H1 (cell line): ENCODE measurements at regions not wholly inside any gene's neighbourhood (a gene's known extent, or its start where the extent isn't known, plus 50 kb on each side); places are given as distances from the start of the nearest gene placed in this dataset.

Source experiments
- CTCF ChIA-PET: fragments of 300-600 bp; sonication (Branson Sonifier 250); formaldehyde crosslinking; loops from one replicate; lab custom pipeline; 2021; ENCODE audit not compliant: partially characterized antibody; lab: Charles Lee
- POLR2A ChIA-PET: fragments of 300-600 bp; sonication (Branson Sonifier 250); formaldehyde crosslinking; loops from one replicate; lab custom pipeline; 2021; ENCODE audit warnings: inconsistent platforms; ENCODE audit not compliant: partially characterized antibody; lab: Charles Lee
- DNase-seq, 2 experiments: peaks; one replicate each; pipeline versions ENCODE4 v3.0.0 to v3.0.0-alpha.2; 2010 to 2022; ENCODE audit warnings: low spot score in 2 of 2, low read depth in 1 of 2, mixed read lengths in 1 of 2
- FAIRE-seq: peaks from 2 replicates; lab custom pipeline; 2011; peaks lifted over from hg19 to GRCh38; lab: Jason Lieb, UNC
- H2AFZ ChIP-seq: 2 replicates; pipeline ENCODE4 v1.8.1; 2012; ENCODE audit warnings: low read length, inconsistent platforms
- H2AK5ac ChIP-seq: 2 replicates; pipeline ENCODE4 v1.6.1; 2013; ENCODE audit warnings: low read depth, low read length
- H2BK120ac ChIP-seq: replicated peaks from 2 replicates; pipeline ENCODE3; 2013; ENCODE audit warnings: low read depth, low read length, inconsistent platforms
- H2BK12ac ChIP-seq: 2 replicates; pipeline ENCODE4 v1.6.1; 2013; ENCODE audit warnings: low read depth, low read length
- H2BK15ac ChIP-seq: 2 replicates; pipeline ENCODE4 v1.6.1; 2013; ENCODE audit warnings: low read length
- H2BK20ac ChIP-seq: 2 replicates; pipeline ENCODE4 v1.6.1; 2013; ENCODE audit warnings: low read length
- H2BK5ac ChIP-seq: 2 replicates; pipeline ENCODE4 v1.6.1; 2013; ENCODE audit warnings: low read depth, low read length
- H3K14ac ChIP-seq: 2 replicates; pipeline ENCODE4 v1.6.1; 2013; ENCODE audit warnings: inconsistent platforms; ENCODE audit not compliant: insufficient read length
- H3K18ac ChIP-seq: 2 replicates; pipeline ENCODE4 v1.6.1; 2013; ENCODE audit warnings: low read length; ENCODE audit errors: extremely low read depth
- H3K23ac ChIP-seq: 2 replicates; pipeline ENCODE4 v1.6.1; 2013; ENCODE audit warnings: inconsistent platforms; ENCODE audit not compliant: insufficient read length
- H3K23me2 ChIP-seq: 2 replicates; pipeline ENCODE4 v1.6.1; 2013; ENCODE audit warnings: low read depth, low read length
- H3K27ac ChIP-seq: 2 replicates; pipeline ENCODE4 v1.6.1; 2011; ENCODE audit warnings: low read depth, low read length, inconsistent platforms
- H3K27me3 ChIP-seq, 4 experiments: replicated peaks in 1 of 4; 1 replicate in 1 of 4; 2 replicates in 3 of 4; pipeline versions ENCODE4 v1.6.1 to v1.8.1; 2011 to 2013; ENCODE audit warnings: low read length in 3 of 4, mild to moderate bottlenecking in 3 of 4, inconsistent platforms in 2 of 4, mixed read lengths in 2 of 4, moderate library complexity in 1 of 4; ENCODE audit not compliant: control insufficient read depth in 3 of 4, insufficient read depth in 3 of 4; ENCODE audit errors: extremely low read depth in 1 of 4
- H3K36me3 ChIP-seq, 4 experiments: 2 replicates each; pipeline versions ENCODE4 v1.6.1 to v1.8.1; 2011 to 2013; ENCODE audit warnings: mild to moderate bottlenecking in 4 of 4, low read length in 3 of 4, moderate library complexity in 2 of 4, control low read depth in 1 of 4, inconsistent platforms in 1 of 4; ENCODE audit not compliant: insufficient read depth in 4 of 4, control insufficient read depth in 2 of 4
- H3K4ac ChIP-seq: replicated peaks from 2 replicates; pipeline ENCODE3; 2013; ENCODE audit warnings: low read length, low read depth, mixed read lengths, inconsistent platforms; ENCODE audit not compliant: insufficient read length
- H3K4me1 ChIP-seq, 4 experiments: replicated peaks in 1 of 4; 1 replicate in 1 of 4; 2 replicates in 3 of 4; pipeline versions ENCODE4 v1.6.1 to v1.8.1; 2011 to 2013; ENCODE audit warnings: low read length in 3 of 4, inconsistent platforms in 2 of 4, mixed read lengths in 1 of 4; ENCODE audit not compliant: insufficient read depth in 4 of 4, control insufficient read depth in 3 of 4
- H3K4me2 ChIP-seq, 2 experiments: 2 replicates each; pipeline versions ENCODE4 v1.6.1 to v1.8.1; 2011 to 2013; ENCODE audit warnings: low read depth in 2 of 2, low read length in 2 of 2, control low read depth in 1 of 2, inconsistent platforms in 1 of 2, mild to moderate bottlenecking in 1 of 2; ENCODE audit not compliant: insufficient read depth in 1 of 2
- H3K4me3 ChIP-seq, 4 experiments: fragments of 200-600, 300-600 bp in 1 of 4; sonication (generic), shearing (Covaris generic), sonication (Bioruptor Twin) in 1 of 4; 2 replicates each; pipeline versions ENCODE4 v1.5.1 to v1.8.1; 2011 to 2016; ENCODE audit warnings: low read length in 4 of 4, low read depth in 3 of 4, control low read depth in 2 of 4, inconsistent platforms in 2 of 4, mild to moderate bottlenecking in 2 of 4, mixed read lengths in 1 of 4, moderate library complexity in 1 of 4; ENCODE audit not compliant: insufficient read depth in 2 of 4; ENCODE audit errors: extremely low read depth in 1 of 4
- H3K56ac ChIP-seq: replicated peaks from 2 replicates; pipeline ENCODE3; 2013; ENCODE audit warnings: low read depth, mild to moderate bottlenecking, mixed read lengths, low read length, inconsistent platforms; ENCODE audit not compliant: insufficient read length
- H3K79me1 ChIP-seq: 2 replicates; pipeline ENCODE4 v1.6.1; 2013; ENCODE audit warnings: low read depth, low read length, control low read depth
- H3K79me2 ChIP-seq, 2 experiments: 2 replicates each; pipeline versions ENCODE4 v1.6.1 to v1.8.1; 2012 to 2013; ENCODE audit warnings: low read length in 2 of 2, mild to moderate bottlenecking in 2 of 2, inconsistent platforms in 1 of 2; ENCODE audit not compliant: insufficient read depth in 2 of 2, control insufficient read depth in 1 of 2
- H3K9ac ChIP-seq, 4 experiments: replicated peaks in 1 of 4; 1 replicate in 1 of 4; 2 replicates in 3 of 4; pipeline versions ENCODE4 v1.6.1 to v1.8.1; 2011 to 2013; ENCODE audit warnings: low read depth in 3 of 4, low read length in 3 of 4, control low read depth in 2 of 4, mild to moderate bottlenecking in 2 of 4, moderate library complexity in 2 of 4, inconsistent platforms in 1 of 4; ENCODE audit errors: extremely low read depth in 1 of 4
- H3K9me3 ChIP-seq, 2 experiments: 2 replicates each; pipeline versions ENCODE4 v1.6.1 to v1.8.1; 2012 to 2013; ENCODE audit warnings: mild to moderate bottlenecking in 2 of 2, moderate library complexity in 2 of 2, control low read depth in 1 of 2, inconsistent platforms in 1 of 2, low read depth in 1 of 2, low read length in 1 of 2, mixed read lengths in 1 of 2; ENCODE audit not compliant: insufficient read depth in 2 of 2
- H4K20me1 ChIP-seq, 2 experiments: replicated peaks in 1 of 2; 2 replicates each; pipeline versions ENCODE3 to v1.8.1; 2011 to 2013; ENCODE audit warnings: inconsistent platforms in 2 of 2, low read length in 2 of 2, mild to moderate bottlenecking in 1 of 2; ENCODE audit not compliant: insufficient read depth in 2 of 2, control insufficient read depth in 1 of 2
- H4K5ac ChIP-seq: 2 replicates; pipeline ENCODE4 v1.6.1; 2013; ENCODE audit warnings: low read length, low read depth, mixed read lengths, inconsistent platforms; ENCODE audit not compliant: insufficient read length
- H4K8ac ChIP-seq: 2 replicates; pipeline ENCODE4 v1.8.0; 2013; ENCODE audit warnings: mild to moderate bottlenecking, moderate library complexity, low read length, inconsistent platforms; ENCODE audit not compliant: insufficient read depth; ENCODE audit errors: extremely low read depth
- H4K91ac ChIP-seq: replicated peaks from 2 replicates; pipeline ENCODE3; 2013; ENCODE audit warnings: low read length, mixed read lengths, inconsistent platforms; ENCODE audit not compliant: insufficient read length
- ASH2L ChIP-seq: fragments of 200-600, 300-600 bp; sonication (generic); IDR thresholded peaks from one replicate; pipeline ENCODE4 v1.7.1; 2017; ENCODE audit warnings: low read length
- BCL11A ChIP-seq, 2 experiments: IDR thresholded peaks; one replicate each; pipeline ENCODE4 v1.6.1; 2011; ENCODE audit warnings: low read depth in 2 of 2, low read length in 2 of 2, mild to moderate bottlenecking in 2 of 2
- CHD2 ChIP-seq: IDR thresholded peaks from 2 replicates; pipeline ENCODE4 v1.6.1; 2012; ENCODE audit warnings: low read length, improper control_type of control experiment
- GTF2F1 ChIP-seq: IDR thresholded peaks from 2 replicates; pipeline ENCODE4 v1.6.1; 2012; ENCODE audit warnings: low read depth, low read length, improper control_type of control experiment, borderline replicate concordance
- MAFK ChIP-seq: IDR thresholded peaks from 2 replicates; pipeline ENCODE4 v1.6.1; 2012; ENCODE audit warnings: low read depth, mild to moderate bottlenecking, improper control_type of control experiment, low read length
- RAD21 ChIP-seq, 2 experiments: IDR thresholded peaks in 1 of 2; conservative IDR thresholded peaks in 1 of 2; 2 replicates each; pipeline ENCODE4 v1.6.1; 2011; ENCODE audit warnings: low read depth in 2 of 2, low read length in 2 of 2, improper control_type of control experiment in 1 of 2, inconsistent platforms in 1 of 2, mild to moderate bottlenecking in 1 of 2, moderate library complexity in 1 of 2
- RXRA ChIP-seq: IDR thresholded peaks from 2 replicates; pipeline ENCODE4 v1.6.1; 2011; ENCODE audit warnings: low read depth, mild to moderate bottlenecking, low read length, moderate library complexity; ENCODE audit not compliant: insufficient read depth
- SIRT6 ChIP-seq: IDR thresholded peaks from one replicate; pipeline ENCODE4 v1.7.1; 2012; ENCODE audit warnings: low read length, inconsistent platforms
- SUZ12 ChIP-seq: fragments of 200-600 bp; sonication (generic); IDR thresholded peaks from 2 replicates; pipeline ENCODE4 v1.6.1; 2012; ENCODE audit warnings: mild to moderate bottlenecking, inconsistent platforms, low read length, moderate library complexity, mixed read lengths
- whole genome bisulfite sequencing, 2 experiments: shearing (Covaris generic) in 1 of 2; methylation state at CpG; one replicate each; pipeline versions ENCODE4 v1.1.6 to v1.1.7; 2013 to 2015; ENCODE audit warnings: low lambda C conversion rate in 2 of 2, mixed read lengths in 2 of 2, inconsistent platforms in 1 of 2, low coverage in 1 of 2, missing lambda C conversion rate in 1 of 2; ENCODE audit not compliant: insufficient replicate concordance in 2 of 2, insufficient coverage in 1 of 2, insufficient read length in 1 of 2; ENCODE audit errors: extremely low coverage in 1 of 2, missing lambda C conversion rate in 1 of 2; 5-methylcytosine and 5-hydroxymethylcytosine counted together
- TF ChIP-seq, protein P1 (sequence below), 3 experiments: IDR thresholded peaks; 1 replicate in 2 of 3; 2 replicates in 1 of 3; pipeline versions ENCODE4 v1.5.1 to v1.6.1; 2011; ENCODE audit warnings: low read length in 3 of 3, mild to moderate bottlenecking in 3 of 3, inconsistent platforms in 2 of 3, low read depth in 1 of 3, moderate library complexity in 1 of 3; ENCODE audit not compliant: insufficient read depth in 1 of 3; ENCODE audit errors: control extremely low read depth in 1 of 3
- TF ChIP-seq, protein P2 (sequence below): IDR thresholded peaks from 2 replicates; pipeline ENCODE4 v1.6.1; 2011; ENCODE audit warnings: low read depth, mild to moderate bottlenecking, low read length; ENCODE audit not compliant: insufficient read depth

DNA sequence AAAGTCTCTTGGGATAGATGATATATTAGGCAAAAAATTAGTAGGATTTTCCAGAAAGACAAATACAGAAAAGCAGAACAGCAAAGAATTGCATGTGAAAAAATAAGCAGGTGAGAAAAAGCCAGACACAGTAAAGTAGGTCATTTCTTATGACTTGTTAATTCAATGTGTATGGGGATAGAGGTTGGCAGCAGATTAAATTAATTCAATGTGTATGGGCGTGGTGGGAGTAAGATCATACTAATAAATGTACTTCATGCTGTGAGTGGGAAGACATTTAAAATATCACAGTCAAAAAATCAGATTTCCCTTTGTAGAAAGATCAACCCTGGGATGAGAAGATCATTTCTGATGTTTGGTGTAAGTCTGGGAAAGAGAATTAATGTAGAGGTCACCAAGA lies 1146.4 kb upstream of the INTU start:
- Histone ChIP-seq H4K5ac (no peak overlapping the region), H2BK120ac (no peak overlapping the region), H3K9me3 (peaks cover 0 to 3% of the 10 kb centered on the region in 2 experiments; a peak in 1 of 4 replicates), H3K4ac (no peak overlapping the region), H3K4me3 (no peak overlapping the region), H3K23ac (no peak overlapping the region), H3K56ac (no peak overlapping the region), H3K36me3 (no peaks in the 10 kb centered on the region), H3K4me2 (no peak overlapping the region), H3K79me2 (no peaks in the 10 kb centered on the region), H4K20me1 (no peaks in the 10 kb centered on the region), H2BK20ac (no peak overlapping the region), H3K27me3 (no peaks in the 10 kb centered on the region), H3K79me1 (no peaks in the 10 kb centered on the region), H3K18ac (no peak overlapping the region), H3K23me2 (no peaks in the 10 kb centered on the region), H4K8ac (no peak overlapping the region), H3K14ac (no peak overlapping the region), H2AFZ (no peak overlapping the region), H3K9ac (no peak overlapping the region), H2BK15ac (no peak overlapping the region), H2BK12ac (no peak overlapping the region), H2BK5ac (no peak overlapping the region), H4K91ac (no peak overlapping the region), H3K4me1 (no peaks in the 10 kb centered on the region), H3K27ac (no peak overlapping the region), H2AK5ac (no peak overlapping the region)
- no peak for TF ChIP-seq GTF2F1
- no peak for TF ChIP-seq MAFK
- no peak for TF ChIP-seq RXRA
- no peak for TF ChIP-seq BCL11A (IDR thresholded peaks at IDR 0.05; ENCODE audit: low read depth in 2 of 2, low read length in 2 of 2)
- TF ChIP-seq SUZ12: no peak
- TF ChIP-seq RAD21 (IDR thresholded peaks at IDR 0.05 in 1 of 2, conservative IDR thresholded peaks at IDR 0.05 in 1 of 2; ENCODE audit: low read depth in 2 of 2, low read length in 2 of 2): no peak
- no peak for TF ChIP-seq ASH2L
- TF ChIP-seq, protein P1, sequence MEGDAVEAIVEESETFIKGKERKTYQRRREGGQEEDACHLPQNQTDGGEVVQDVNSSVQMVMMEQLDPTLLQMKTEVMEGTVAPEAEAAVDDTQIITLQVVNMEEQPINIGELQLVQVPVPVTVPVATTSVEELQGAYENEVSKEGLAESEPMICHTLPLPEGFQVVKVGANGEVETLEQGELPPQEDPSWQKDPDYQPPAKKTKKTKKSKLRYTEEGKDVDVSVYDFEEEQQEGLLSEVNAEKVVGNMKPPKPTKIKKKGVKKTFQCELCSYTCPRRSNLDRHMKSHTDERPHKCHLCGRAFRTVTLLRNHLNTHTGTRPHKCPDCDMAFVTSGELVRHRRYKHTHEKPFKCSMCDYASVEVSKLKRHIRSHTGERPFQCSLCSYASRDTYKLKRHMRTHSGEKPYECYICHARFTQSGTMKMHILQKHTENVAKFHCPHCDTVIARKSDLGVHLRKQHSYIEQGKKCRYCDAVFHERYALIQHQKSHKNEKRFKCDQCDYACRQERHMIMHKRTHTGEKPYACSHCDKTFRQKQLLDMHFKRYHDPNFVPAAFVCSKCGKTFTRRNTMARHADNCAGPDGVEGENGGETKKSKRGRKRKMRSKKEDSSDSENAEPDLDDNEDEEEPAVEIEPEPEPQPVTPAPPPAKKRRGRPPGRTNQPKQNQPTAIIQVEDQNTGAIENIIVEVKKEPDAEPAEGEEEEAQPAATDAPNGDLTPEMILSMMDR (IDR thresholded peaks at IDR 0.05; ENCODE audit: control extremely low read depth in 1 of 3, insufficient read depth in 1 of 3, low read depth in 1 of 3, low read length in 3 of 3): no peak
- TF ChIP-seq, protein P2, sequence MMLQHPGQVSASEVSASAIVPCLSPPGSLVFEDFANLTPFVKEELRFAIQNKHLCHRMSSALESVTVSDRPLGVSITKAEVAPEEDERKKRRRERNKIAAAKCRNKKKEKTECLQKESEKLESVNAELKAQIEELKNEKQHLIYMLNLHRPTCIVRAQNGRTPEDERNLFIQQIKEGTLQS: no peak
- TF ChIP-seq SIRT6: no peak
- no peak for TF ChIP-seq CHD2
- WGBS, 2 experiments: 84% methylated on average over 1 of the region's 1 CpG; no CpG with 5 or more reads in 1 of the 2 experiments
- POLR2A ChIA-PET: no interaction called here
- DNase-seq (no peak), FAIRE-seq (no peak)
- CTCF ChIA-PET: no interaction called here
